HL-60 (cell line): ENCODE measurements at regions not wholly inside any gene's neighbourhood (a gene's known extent, or its start where the extent isn't known, plus 50 kb on each side); places are given as distances from the start of the nearest gene placed in this dataset.

Source experiments
- CTCF ChIP-seq: IDR thresholded peaks from one replicate; pipeline ENCODE4 v1.5.1; 2011; ENCODE audit warnings: low read length, control low read depth, inconsistent platforms; ENCODE audit not compliant: insufficient read depth
- POLR2AphosphoS5 ChIP-seq: IDR thresholded peaks from 2 replicates; pipeline ENCODE4 v1.6.1; 2012; ENCODE audit warnings: low read depth
- REST ChIP-seq: IDR thresholded peaks from 2 replicates; pipeline ENCODE4 v1.6.1; 2012; ENCODE audit warnings: low read depth; ENCODE audit not compliant: insufficient replicate concordance

- TF ChIP-seq POLR2AphosphoS5 (no peak), CTCF (no peak), REST (no peak)
Observed at GRCh38 chr6:51536728-51537127, 550.7 kb downstream of the PKHD1 start.
